ENCODE measurements at regions not wholly inside any gene's neighbourhood (a gene's known extent, or its start where the extent isn't known, plus 50 kb on each side); places are given as distances from the start of the nearest gene placed in this dataset.

DNA sequence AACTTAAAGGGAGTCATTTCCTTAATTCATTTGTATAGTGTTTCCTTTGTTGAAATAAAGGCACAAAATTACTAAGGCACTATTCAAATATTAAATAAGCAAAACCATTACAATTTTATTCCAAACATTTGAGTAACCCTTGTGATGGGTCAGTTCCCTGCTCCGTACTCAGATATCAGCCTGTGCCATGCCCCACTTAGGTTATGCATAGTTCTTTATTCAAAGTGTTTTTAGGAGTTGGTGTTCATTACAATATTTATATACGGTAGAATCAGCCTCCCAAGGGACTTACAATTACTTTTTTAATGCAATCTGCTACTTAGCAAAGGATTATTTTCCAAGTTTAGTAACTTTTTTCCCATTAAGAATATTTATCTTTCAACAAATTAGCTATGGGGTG, 119.3 kb upstream of the SEMA3D start:
- Histone ChIP-seq H3K79me2 (ENCODE audit: control insufficient read depth in 1 of 2, insufficient read depth in 2 of 2, low read length in 2 of 2) (no peaks in the 10 kb centered on the region), H3K4me2 (ENCODE audit: insufficient read depth in 1 of 2, low read depth in 2 of 2, low read length in 2 of 2) (no peak overlapping the region), H3K23ac (ENCODE audit: insufficient read length) (no peak overlapping the region), H3K4me1 (replicated peaks in 1 of 4; ENCODE audit: control insufficient read depth in 3 of 4, insufficient read depth in 4 of 4, low read length in 3 of 4) (no peaks in the 10 kb centered on the region), H4K8ac (ENCODE audit: extremely low read depth, insufficient read depth, low read length) (no peak overlapping the region), H2AFZ (ENCODE audit: low read length) (no peak overlapping the region), H3K9ac (replicated peaks in 1 of 4; ENCODE audit: extremely low read depth in 1 of 4, low read depth in 3 of 4, low read length in 3 of 4) (no peak overlapping the region), H2AK5ac (ENCODE audit: low read depth, low read length) (no peak overlapping the region), H3K23me2 (ENCODE audit: low read depth, low read length) (no peaks in the 10 kb centered on the region; the same call in 1 of the 2 replicates), H2BK20ac (ENCODE audit: low read length) (no peak overlapping the region), H4K91ac (replicated peaks; ENCODE audit: insufficient read length, low read length) (no peak overlapping the region), H3K9me3 (ENCODE audit: insufficient read depth in 2 of 2, low read depth in 1 of 2, low read length in 1 of 2) (no peaks in the 10 kb centered on the region), H3K36me3 (ENCODE audit: control insufficient read depth in 2 of 4, insufficient read depth in 4 of 4, low read length in 3 of 4) (no peaks in the 10 kb centered on the region), H3K4ac (replicated peaks; ENCODE audit: insufficient read length, low read depth, low read length) (no peak overlapping the region), H2BK5ac (ENCODE audit: low read depth, low read length) (no peak overlapping the region), H2BK15ac (ENCODE audit: low read length) (no peak overlapping the region), H3K27ac (ENCODE audit: low read depth, low read length) (no peak overlapping the region), H2BK12ac (ENCODE audit: low read depth, low read length) (no peak overlapping the region), H3K56ac (replicated peaks; ENCODE audit: insufficient read length, low read depth, low read length) (no peak overlapping the region), H2BK120ac (replicated peaks; ENCODE audit: low read depth, low read length) (no peak overlapping the region), H3K4me3 (ENCODE audit: extremely low read depth in 1 of 4, insufficient read depth in 2 of 4, low read depth in 3 of 4, low read length in 4 of 4) (no peak overlapping the region), H3K14ac (ENCODE audit: insufficient read length) (no peak overlapping the region), H4K5ac (ENCODE audit: insufficient read length, low read depth, low read length) (no peak overlapping the region), H3K79me1 (ENCODE audit: low read depth, low read length) (no peaks in the 10 kb centered on the region), H3K27me3 (replicated peaks in 1 of 4; ENCODE audit: control insufficient read depth in 3 of 4, extremely low read depth in 1 of 4, insufficient read depth in 3 of 4, low read length in 3 of 4) (no peaks in the 10 kb centered on the region), H3K18ac (ENCODE audit: extremely low read depth, low read length) (no peak overlapping the region), H4K20me1 (replicated peaks in 1 of 2; ENCODE audit: control insufficient read depth in 1 of 2, insufficient read depth in 2 of 2, low read length in 2 of 2) (no peaks in the 10 kb centered on the region)
- 47% methylated on average over 2 of the region's 2 CpGs; no CpG with 5 or more reads in 1 of the 2 experiments for WGBS, 2 experiments (ENCODE audit: extremely low coverage in 1 of 2, insufficient coverage in 1 of 2, insufficient read length in 1 of 2, insufficient replicate concordance in 2 of 2, low coverage in 1 of 2, low lambda C conversion rate in 2 of 2, missing lambda C conversion rate in 1 of 2)
- CTCF ChIA-PET (ENCODE audit: partially characterized antibody): interaction anchor here (1.6 kb wide), 1 partner anchor 9 kb away, joined by 4 read pairs; no protein-coding TSS in a partner anchor
- FAIRE-seq (no peak), DNase-seq (ENCODE audit: low read depth in 1 of 2, low spot score in 2 of 2) (no peak)
- POLR2A ChIA-PET (ENCODE audit: partially characterized antibody): interaction anchor here (0.5 kb wide), 1 partner anchor 15 kb away, joined by 3 read pairs; no protein-coding TSS in a partner anchor
- TF ChIP-seq, protein P1, sequence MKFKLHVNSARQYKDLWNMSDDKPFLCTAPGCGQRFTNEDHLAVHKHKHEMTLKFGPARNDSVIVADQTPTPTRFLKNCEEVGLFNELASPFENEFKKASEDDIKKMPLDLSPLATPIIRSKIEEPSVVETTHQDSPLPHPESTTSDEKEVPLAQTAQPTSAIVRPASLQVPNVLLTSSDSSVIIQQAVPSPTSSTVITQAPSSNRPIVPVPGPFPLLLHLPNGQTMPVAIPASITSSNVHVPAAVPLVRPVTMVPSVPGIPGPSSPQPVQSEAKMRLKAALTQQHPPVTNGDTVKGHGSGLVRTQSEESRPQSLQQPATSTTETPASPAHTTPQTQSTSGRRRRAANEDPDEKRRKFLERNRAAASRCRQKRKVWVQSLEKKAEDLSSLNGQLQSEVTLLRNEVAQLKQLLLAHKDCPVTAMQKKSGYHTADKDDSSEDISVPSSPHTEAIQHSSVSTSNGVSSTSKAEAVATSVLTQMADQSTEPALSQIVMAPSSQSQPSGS (IDR thresholded peaks at IDR 0.05; ENCODE audit: low read length): no peak
- no peak for TF ChIP-seq JUND (IDR thresholded peaks at IDR 0.05; ENCODE audit: low read length)
- TF ChIP-seq BCL11A (IDR thresholded peaks at IDR 0.05; ENCODE audit: low read depth in 2 of 2, low read length in 2 of 2): no peak
- TF ChIP-seq BACH1 (IDR thresholded peaks at IDR 0.05; ENCODE audit: low read length): no peak
- TF ChIP-seq TEAD4 (IDR thresholded peaks at IDR 0.05; ENCODE audit: low read depth, low read length): no peak
- no peak for TF ChIP-seq TAF7 (optimal IDR thresholded peaks at IDR 0.05; ENCODE audit: borderline replicate concordance, low read depth, low read length)
- no peak for TF ChIP-seq POLR2AphosphoS5 (IDR thresholded peaks at IDR 0.05; ENCODE audit: low read depth, low read length)
- TF ChIP-seq SUZ12 (IDR thresholded peaks at IDR 0.05; ENCODE audit: low read length): no peak
- no peak for TF ChIP-seq SP2 (IDR thresholded peaks at IDR 0.05; ENCODE audit: low read length)
- TF ChIP-seq GABPA (IDR thresholded peaks at IDR 0.05; ENCODE audit: borderline replicate concordance, insufficient read depth, low read length): no peak
- no peak for TF ChIP-seq YY1 (IDR thresholded peaks at IDR 0.05; ENCODE audit: low read depth, low read length)
- no peak for TF ChIP-seq NRF1 (IDR thresholded peaks at IDR 0.05; ENCODE audit: low read depth, low read length)
- TF ChIP-seq GTF2F1 (IDR thresholded peaks at IDR 0.05; ENCODE audit: borderline replicate concordance, low read depth, low read length): no peak
- no peak for TF ChIP-seq RBBP5 (IDR thresholded peaks at IDR 0.05; ENCODE audit: borderline replicate concordance, low read depth, low read length)

Data from H1 (cell line).